ENCODE measurements at regions not wholly inside any gene's neighbourhood (a gene's known extent, or its start where the extent isn't known, plus 50 kb on each side); places are given as distances from the start of the nearest gene placed in this dataset.

- TF ChIP-seq CTCF (conservative IDR thresholded peaks at IDR 0.05 in 1 of 2, IDR thresholded peaks at IDR 0.05 in 1 of 2; ENCODE audit: low read depth in 1 of 2, low read length in 2 of 2) (no peak), EZH2 (IDR thresholded peaks at IDR 0.05; ENCODE audit: low read length, missing control alignments) (no peak)
Observed at GRCh38 chr2:239519921-239520585, 119.2 kb upstream of the HDAC4 start.
